CD8-positive, alpha-beta memory T cell (primary cell): ENCODE measurements at regions not wholly inside any gene's neighbourhood (a gene's known extent, or its start where the extent isn't known, plus 50 kb on each side); places are given as distances from the start of the nearest gene placed in this dataset.

Source experiments
- CTCF ChIA-PET: fragments of 350-600 bp; sonication (Branson Sonifier 250); formaldehyde crosslinking; loops from one replicate; lab custom pipeline; 2021; ENCODE audit warnings: antibody characterized with exemption; lab: Charles Lee
- POLR2A ChIA-PET: fragments of 350-600 bp; sonication (Branson Sonifier 250); formaldehyde crosslinking; loops from one replicate; lab custom pipeline; 2021; ENCODE audit warnings: antibody characterized with exemption; lab: Charles Lee
- DNase-seq, 5 donors: peaks; one replicate each; pipeline versions ENCODE4 v3.0.0 to v3.0.0-alpha.2; 2020 to 2022; ENCODE audit warnings: mixed read lengths in 1 of 5
- H3K27ac ChIP-seq: one replicate; pipeline ENCODE4 v1.7.0; 2013; ENCODE audit warnings: low read depth, mild to moderate bottlenecking, low read length, moderate library complexity
- H3K27me3 ChIP-seq: 2 replicates; pipeline ENCODE4 v1.7.0; 2013; ENCODE audit warnings: low read length, mild to moderate bottlenecking; ENCODE audit not compliant: insufficient read depth, poor library complexity, severe bottlenecking
- H3K36me3 ChIP-seq: 2 replicates; pipeline ENCODE4 v1.7.0; 2013; ENCODE audit warnings: mild to moderate bottlenecking, low read length, moderate library complexity; ENCODE audit not compliant: insufficient read depth
- H3K4me1 ChIP-seq: 2 replicates; pipeline ENCODE4 v1.7.0; 2013; ENCODE audit warnings: mild to moderate bottlenecking, low read length, moderate library complexity; ENCODE audit not compliant: insufficient read depth
- H3K4me3 ChIP-seq: 2 replicates; pipeline ENCODE4 v1.7.0; 2013; ENCODE audit warnings: mild to moderate bottlenecking, low read length
- H3K9me3 ChIP-seq: 2 replicates; pipeline ENCODE4 v1.7.0; 2013; ENCODE audit warnings: mild to moderate bottlenecking, low read length
- H3K27ac Mint-ChIP-seq, 8 donors: one replicate each; pipeline ENCODE4 v1.8.0; 2020 to 2021; ENCODE audit warnings: mixed read lengths in 8 of 8, mild to moderate bottlenecking in 6 of 8, inconsistent platforms in 3 of 8, moderate library complexity in 3 of 8
- H3K27me3 Mint-ChIP-seq, 2 donors: one replicate each; pipeline ENCODE4 v1.8.0; 2020 to 2021; ENCODE audit warnings: mixed read lengths in 2 of 2, mild to moderate bottlenecking in 1 of 2, moderate library complexity in 1 of 2
- H3K36me3 Mint-ChIP-seq, 3 donors: one replicate each; pipeline ENCODE4 v1.8.0; 2020 to 2021; ENCODE audit warnings: mixed read lengths in 3 of 3, inconsistent platforms in 1 of 3, mild to moderate bottlenecking in 1 of 3
- H3K4me1 Mint-ChIP-seq, 3 donors: one replicate each; pipeline ENCODE4 v1.8.0; 2020 to 2021; ENCODE audit warnings: mixed read lengths in 3 of 3, inconsistent platforms in 1 of 3, mild to moderate bottlenecking in 1 of 3
- H3K4me3 Mint-ChIP-seq, 7 donors: one replicate each; pipeline ENCODE4 v1.8.0; 2020 to 2021; ENCODE audit warnings: mixed read lengths in 7 of 7, mild to moderate bottlenecking in 6 of 7, moderate library complexity in 4 of 7, inconsistent platforms in 2 of 7
- H3K9me3 Mint-ChIP-seq, 5 donors: one replicate each; pipeline ENCODE4 v1.8.0; 2020 to 2022; ENCODE audit warnings: mixed read lengths in 5 of 5, mild to moderate bottlenecking in 3 of 5, moderate library complexity in 2 of 5, inconsistent platforms in 1 of 5

DNA sequence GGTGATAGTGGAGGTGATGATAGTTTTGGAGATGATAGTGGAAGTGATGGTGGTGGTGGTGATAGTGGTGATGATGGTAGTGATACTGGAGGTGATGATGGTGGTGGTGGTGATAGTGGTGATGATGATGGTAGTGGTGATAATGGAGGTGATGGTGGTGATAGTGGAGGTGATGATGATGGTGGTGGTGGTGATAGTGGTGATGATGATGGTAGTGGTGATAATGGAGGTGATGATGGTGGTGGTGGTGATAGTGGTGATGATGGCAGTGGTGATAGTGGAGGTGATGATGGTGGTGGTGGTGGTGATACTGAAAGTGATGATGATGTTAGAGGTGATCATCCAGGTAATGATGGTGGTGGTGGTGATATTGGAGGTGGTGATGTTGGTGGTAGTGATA lies 570.0 kb upstream of the TMEM132C start:
- H3K36me3 Mint-ChIP-seq, result no peaks in the 10 kb centered on the region
- DNase-seq, result no peak

DNA sequence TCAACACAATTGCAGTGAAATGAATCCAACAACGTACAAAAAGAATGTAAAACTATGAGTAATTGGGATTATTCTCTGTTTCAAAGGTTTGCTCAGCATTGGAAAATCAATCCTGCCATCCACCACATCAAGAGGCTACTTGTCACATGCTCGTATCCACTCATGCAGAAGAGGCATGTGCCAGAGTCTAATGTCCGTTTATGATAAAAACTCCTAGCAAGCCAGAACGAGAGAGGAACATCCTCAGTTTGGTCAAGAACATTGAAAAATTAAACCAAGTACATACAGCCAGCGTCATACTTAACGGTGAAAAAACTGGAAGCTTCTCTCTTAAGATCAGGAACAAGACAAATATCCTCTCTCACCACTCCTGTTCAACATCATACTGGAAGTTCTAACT lies 563.9 kb upstream of the TMEM132C start:
- H3K9me3 Mint-ChIP-seq, result peaks cover 0 to 10% (median 4%) of the 10 kb centered on the region in 5 donors
- no peaks in the 10 kb centered on the region for H3K36me3 Mint-ChIP-seq
- no peak for DNase-seq
- Histone ChIP-seq H3K27me3 (no peaks in the 10 kb centered on the region), H3K4me3 (no peak overlapping the region), H3K36me3 (no peaks in the 10 kb centered on the region), H3K27ac (no peak overlapping the region), H3K4me1 (no peaks in the 10 kb centered on the region), H3K9me3 (no peaks in the 10 kb centered on the region)
- ChIA-PET CTCF (no interaction called here), POLR2A (no interaction called here)
- no peak overlapping the region for H3K27ac Mint-ChIP-seq
- peaks cover 0 to 3% of the 10 kb centered on the region in 2 donors for H3K27me3 Mint-ChIP-seq
- H3K4me3 Mint-ChIP-seq, result no peak overlapping the region
- H3K4me1 Mint-ChIP-seq, result no peaks in the 10 kb centered on the region

More for the DNA sequence above, 570.0 kb upstream of the TMEM132C start:
- ChIA-PET CTCF (no interaction called here), POLR2A (no interaction called here)
- H3K9me3 ChIP-seq, result no peaks in the 10 kb centered on the region
- Mint-ChIP-seq H3K4me1 (no peaks in the 10 kb centered on the region), H3K9me3 (peaks cover 0 to 4% (median 2%) of the 10 kb centered on the region in 5 donors), H3K27me3 (peaks cover 0 to 2% of the 10 kb centered on the region in 2 donors), H3K27ac (no peak overlapping the region), H3K4me3 (no peak overlapping the region)
- H3K27me3 ChIP-seq, result no peaks in the 10 kb centered on the region
- no peaks in the 10 kb centered on the region for H3K36me3 ChIP-seq
- H3K27ac ChIP-seq, result no peak overlapping the region
- H3K4me1 ChIP-seq, result no peaks in the 10 kb centered on the region
- no peak overlapping the region for H3K4me3 ChIP-seq

GRCh38 chr12:127711108-127711507 lies 555.9 kb upstream of the TMEM132C start:
- H3K27me3 ChIP-seq, result no peaks in the 10 kb centered on the region
- H3K4me1 ChIP-seq, result no peaks in the 10 kb centered on the region
- H3K4me3 ChIP-seq, result no peak overlapping the region
- no peaks in the 10 kb centered on the region for H3K36me3 Mint-ChIP-seq
- no peaks in the 10 kb centered on the region for H3K4me1 Mint-ChIP-seq
- no peaks in the 10 kb centered on the region for H3K27me3 Mint-ChIP-seq
- H3K27ac ChIP-seq, result no peak overlapping the region
- H3K4me3 Mint-ChIP-seq, result no peak overlapping the region
- DNase-seq, result no peak
- POLR2A ChIA-PET, result no interaction called here
- H3K9me3 ChIP-seq, result no peaks in the 10 kb centered on the region
- CTCF ChIA-PET, result no interaction called here
- H3K9me3 Mint-ChIP-seq, result peaks cover 0 to 8% (median 2%) of the 10 kb centered on the region in 5 donors
- no peaks in the 10 kb centered on the region for H3K36me3 ChIP-seq
- no peak overlapping the region for H3K27ac Mint-ChIP-seq

DNA sequence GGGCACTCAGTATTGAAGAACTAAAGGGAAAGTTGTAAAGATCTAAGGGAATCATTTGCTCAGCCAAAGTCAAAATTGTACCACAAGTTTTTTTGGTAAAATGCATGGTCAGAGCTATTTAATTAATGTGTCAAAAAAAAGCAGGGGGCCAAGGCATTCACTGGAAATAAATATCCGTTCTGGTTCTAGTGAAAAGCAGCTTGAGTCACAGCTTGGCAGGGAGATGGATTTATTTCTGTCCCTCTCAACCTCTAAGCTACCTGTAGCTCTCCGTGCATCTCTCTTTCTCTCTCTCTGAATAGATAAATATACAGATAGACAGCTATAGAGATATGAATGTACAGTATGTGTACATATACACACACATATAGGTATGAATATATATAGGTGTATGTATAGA lies 554.4 kb upstream of the TMEM132C start:
- Mint-ChIP-seq H3K4me1 (no peaks in the 10 kb centered on the region), H3K36me3 (no peaks in the 10 kb centered on the region), H3K27me3 (no peaks in the 10 kb centered on the region), H3K27ac (no peak overlapping the region), H3K9me3 (peaks cover 2 to 9% (median 3%) of the 10 kb centered on the region in 5 donors), H3K4me3 (no peak overlapping the region)
- H3K27me3 ChIP-seq, result no peaks in the 10 kb centered on the region
- POLR2A ChIA-PET, result no interaction called here
- no peak overlapping the region for H3K27ac ChIP-seq
- DNase-seq, result no peak
- H3K9me3 ChIP-seq, result no peaks in the 10 kb centered on the region
- H3K36me3 ChIP-seq, result no peaks in the 10 kb centered on the region
- no peaks in the 10 kb centered on the region for H3K4me1 ChIP-seq
- no peak overlapping the region for H3K4me3 ChIP-seq
- CTCF ChIA-PET, result no interaction called here

DNA sequence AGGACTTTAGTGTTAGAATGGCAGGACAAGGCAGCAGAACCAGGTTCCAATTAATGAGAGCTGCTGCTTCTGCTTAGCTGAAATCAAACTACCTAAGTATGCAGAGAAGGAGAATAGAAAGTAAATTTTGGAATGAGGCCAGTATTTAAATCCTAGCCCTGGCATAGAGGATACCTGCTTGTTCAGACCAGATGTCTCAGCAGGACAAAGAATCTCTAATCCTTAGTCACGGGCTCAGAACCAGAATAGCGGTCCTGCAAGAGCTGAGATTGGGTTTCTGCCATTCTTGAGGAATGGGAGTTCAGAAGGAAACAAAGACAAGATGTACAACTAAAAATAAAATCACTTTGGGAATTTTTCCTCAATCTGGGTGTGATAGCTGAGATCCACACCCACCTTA lies 550.8 kb upstream of the TMEM132C start:
- Mint-ChIP-seq H3K9me3 (peaks cover 2 to 5% (median 3%) of the 10 kb centered on the region in 5 donors), H3K36me3 (no peaks in the 10 kb centered on the region), H3K4me3 (no peak overlapping the region), H3K27ac (no peak overlapping the region), H3K27me3 (no peaks in the 10 kb centered on the region), H3K4me1 (no peaks in the 10 kb centered on the region)
- H3K4me1 ChIP-seq, result no peaks in the 10 kb centered on the region
- ChIA-PET CTCF (no interaction called here), POLR2A (no interaction called here)
- H3K27me3 ChIP-seq, result no peaks in the 10 kb centered on the region
- no peak overlapping the region for H3K4me3 ChIP-seq
- H3K9me3 ChIP-seq, result no peaks in the 10 kb centered on the region
- DNase-seq, result no peak
- no peaks in the 10 kb centered on the region for H3K36me3 ChIP-seq
- no peak overlapping the region for H3K27ac ChIP-seq

- Mint-ChIP-seq H3K4me3 (no peak overlapping the region), H3K27ac (no peak overlapping the region), H3K4me1 (no peaks in the 10 kb centered on the region), H3K36me3 (no peaks in the 10 kb centered on the region), H3K9me3 (peaks cover 2 to 5% (median 3%) of the 10 kb centered on the region in 5 donors), H3K27me3 (no peaks in the 10 kb centered on the region)
- Histone ChIP-seq H3K9me3 (no peaks in the 10 kb centered on the region), H3K4me3 (no peak overlapping the region), H3K36me3 (no peaks in the 10 kb centered on the region), H3K27me3 (no peaks in the 10 kb centered on the region), H3K27ac (no peak overlapping the region), H3K4me1 (no peaks in the 10 kb centered on the region)
- DNase-seq, result no peak
- POLR2A ChIA-PET, result no interaction called here
- CTCF ChIA-PET, result no interaction called here
These were observed 549.7 kb upstream of the TMEM132C start for GRCh38 chr12:127717278-127717677.

GRCh38 chr12:127720334-127720733 lies 546.6 kb upstream of the TMEM132C start:
- Histone ChIP-seq H3K9me3 (no peaks in the 10 kb centered on the region), H3K27ac (no peak overlapping the region), H3K27me3 (no peaks in the 10 kb centered on the region), H3K4me1 (no peaks in the 10 kb centered on the region), H3K36me3 (no peaks in the 10 kb centered on the region), H3K4me3 (no peak overlapping the region)
- no peak overlapping the region for H3K27ac Mint-ChIP-seq
- H3K9me3 Mint-ChIP-seq, result peaks cover 0 to 9% (median 5%) of the 10 kb centered on the region in 5 donors
- CTCF ChIA-PET, result no interaction called here
- no peak for DNase-seq
- H3K4me1 Mint-ChIP-seq, result no peaks in the 10 kb centered on the region
- H3K27me3 Mint-ChIP-seq, result no peaks in the 10 kb centered on the region
- H3K4me3 Mint-ChIP-seq, result no peak overlapping the region
- POLR2A ChIA-PET, result no interaction called here
- no peaks in the 10 kb centered on the region for H3K36me3 Mint-ChIP-seq

GRCh38 chr12:127722611-127723010 lies 544.4 kb upstream of the TMEM132C start:
- Histone ChIP-seq H3K27ac (no peak overlapping the region), H3K9me3 (no peaks in the 10 kb centered on the region), H3K36me3 (no peaks in the 10 kb centered on the region), H3K4me1 (no peaks in the 10 kb centered on the region), H3K27me3 (no peaks in the 10 kb centered on the region), H3K4me3 (no peak overlapping the region)
- Mint-ChIP-seq H3K4me3 (no peak overlapping the region), H3K9me3 (peaks cover 0 to 9% (median 1%) of the 10 kb centered on the region in 5 donors), H3K4me1 (no peaks in the 10 kb centered on the region), H3K36me3 (no peaks in the 10 kb centered on the region), H3K27ac (no peak overlapping the region), H3K27me3 (no peaks in the 10 kb centered on the region)
- POLR2A ChIA-PET, result no interaction called here
- CTCF ChIA-PET, result no interaction called here
- DNase-seq, result no peak

DNA sequence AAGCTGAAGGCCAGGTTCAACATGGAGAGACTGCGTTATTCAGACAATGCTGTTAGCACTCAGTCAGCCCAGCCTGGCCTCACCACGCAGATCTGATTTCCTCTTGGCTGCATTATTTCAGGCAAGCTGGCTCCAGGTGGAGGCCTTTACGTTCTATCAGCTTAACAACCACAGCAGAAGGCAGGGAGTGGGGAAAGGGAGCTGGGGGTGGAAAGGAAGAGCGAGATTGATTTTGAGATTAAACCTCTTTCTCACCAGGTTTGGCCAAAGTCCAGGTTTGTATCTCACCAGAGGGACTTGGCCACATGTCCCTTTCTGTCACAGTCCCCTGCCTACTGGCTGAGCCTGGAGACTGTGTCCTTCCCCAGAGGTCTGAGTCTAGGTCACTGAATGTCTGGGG lies 543.7 kb upstream of the TMEM132C start:
- ChIA-PET POLR2A (no interaction called here), CTCF (no interaction called here)
- DNase-seq, result no peak
- Histone ChIP-seq H3K9me3 (no peaks in the 10 kb centered on the region), H3K36me3 (no peaks in the 10 kb centered on the region), H3K27ac (no peak overlapping the region), H3K4me3 (no peak overlapping the region), H3K27me3 (no peaks in the 10 kb centered on the region), H3K4me1 (no peaks in the 10 kb centered on the region)
- Mint-ChIP-seq H3K27me3 (no peaks in the 10 kb centered on the region), H3K4me3 (no peak overlapping the region), H3K27ac (no peak overlapping the region), H3K4me1 (no peaks in the 10 kb centered on the region), H3K9me3 (peaks cover 0 to 9% (median 1%) of the 10 kb centered on the region in 5 donors), H3K36me3 (no peaks in the 10 kb centered on the region)
